Mesodermal cell (in vitro differentiated cells): ENCODE measurements at regions not wholly inside any gene's neighbourhood (a gene's known extent, or its start where the extent isn't known, plus 50 kb on each side); places are given as distances from the start of the nearest gene placed in this dataset.

Experiments
- H3K27ac ChIP-seq: 2 replicates; pipeline ENCODE4 v1.7.0; 2013; ENCODE audit warnings: mild to moderate bottlenecking, low read depth, low read length, moderate library complexity; ENCODE audit not compliant: severe bottlenecking
- H3K36me3 ChIP-seq: 2 replicates; pipeline ENCODE4 v1.7.1; 2013; ENCODE audit warnings: mild to moderate bottlenecking, low read length, moderate library complexity; ENCODE audit not compliant: control insufficient read depth, insufficient read depth
- H3K4me1 ChIP-seq: one replicate; pipeline ENCODE4 v1.7.1; 2013; ENCODE audit warnings: mild to moderate bottlenecking, low read length; ENCODE audit not compliant: insufficient read depth, control insufficient read depth, poor library complexity, severe bottlenecking
- H3K4me3 ChIP-seq: 2 replicates; pipeline ENCODE4 v1.7.0; 2013; ENCODE audit warnings: low read length, control low read depth, mild to moderate bottlenecking; ENCODE audit not compliant: insufficient read depth, poor library complexity, severe bottlenecking; ENCODE audit errors: extremely low read depth
- H3K9me3 ChIP-seq: 2 replicates; pipeline ENCODE4 v1.7.1; 2013; ENCODE audit warnings: mild to moderate bottlenecking, low read length, moderate library complexity; ENCODE audit not compliant: control insufficient read depth
- WGBS, 2 experiments: methylation state at CpG; one replicate each; pipeline ENCODE4 v1.1.5; 2013; ENCODE audit warnings: missing lambda C conversion rate in 2 of 2; ENCODE audit not compliant: insufficient coverage in 2 of 2; 5-methylcytosine and 5-hydroxymethylcytosine counted together

DNA sequence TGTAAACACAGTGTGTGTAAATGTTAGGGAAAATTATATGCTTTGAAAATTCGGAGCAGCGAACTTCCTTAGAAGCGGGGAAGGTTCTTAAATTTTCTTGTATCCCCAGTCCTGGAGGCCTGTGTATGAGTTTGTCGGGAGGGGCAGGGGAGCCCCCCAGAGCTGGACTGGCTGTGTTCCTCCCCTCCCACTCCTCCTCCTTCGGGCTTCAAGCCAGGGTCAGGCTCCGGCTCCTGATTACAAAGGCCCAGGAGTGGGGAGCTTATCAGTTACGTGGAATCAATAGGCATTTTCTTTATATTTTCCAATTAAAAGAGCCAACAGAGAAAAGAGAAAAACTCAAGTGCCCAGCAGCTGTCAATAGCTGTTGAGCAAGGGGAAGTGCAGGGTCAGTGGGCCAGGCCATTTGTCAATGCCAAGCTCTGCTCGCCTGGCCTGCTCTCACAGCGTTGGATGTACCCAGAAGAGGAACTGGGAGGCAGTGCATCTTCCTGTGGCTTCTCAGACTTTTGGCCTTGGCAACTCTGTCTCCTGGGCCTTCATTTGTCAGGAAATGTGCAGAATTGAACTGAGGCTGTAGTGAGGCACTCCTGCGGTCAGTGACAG is 156.9 kb upstream of the PCBD1 start:
- H3K27ac ChIP-seq: no peak overlapping the region
- H3K4me3 ChIP-seq: no peak overlapping the region
- no peaks in the 10 kb centered on the region for H3K36me3 ChIP-seq
- H3K9me3 ChIP-seq: no peaks in the 10 kb centered on the region
- 94 to 97% methylated on average over 5 to 7 of the region's 10 CpGs for WGBS, 2 experiments
- H3K4me1 ChIP-seq: no peaks in the 10 kb centered on the region

DNA sequence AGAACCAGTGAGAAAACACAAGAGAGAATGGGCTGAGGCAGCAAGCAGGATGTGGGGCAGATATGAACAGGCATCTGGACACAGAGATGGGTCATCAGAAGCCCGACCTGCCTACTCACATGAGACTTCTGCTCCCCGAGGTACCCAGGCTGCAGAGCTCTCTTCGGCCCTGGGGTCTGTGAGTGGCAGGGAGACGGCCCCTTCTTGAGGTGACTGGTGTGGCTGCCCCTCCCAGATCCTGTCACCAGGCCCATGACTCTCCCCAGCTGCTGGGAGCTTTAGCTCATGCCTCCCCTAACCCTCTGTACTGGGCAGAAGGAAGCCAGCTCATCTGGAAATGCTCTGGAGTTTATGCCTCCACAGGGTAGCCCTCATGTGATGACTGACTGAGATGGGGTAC is 157.6 kb upstream of the PCBD1 start:
- Histone ChIP-seq H3K4me1 (no peaks in the 10 kb centered on the region), H3K9me3 (no peaks in the 10 kb centered on the region), H3K4me3 (no peak overlapping the region), H3K27ac (no peak overlapping the region), H3K36me3 (no peaks in the 10 kb centered on the region)
- 83 to 89% methylated on average over 2 to 4 of the region's 4 CpGs for WGBS, 2 experiments

DNA sequence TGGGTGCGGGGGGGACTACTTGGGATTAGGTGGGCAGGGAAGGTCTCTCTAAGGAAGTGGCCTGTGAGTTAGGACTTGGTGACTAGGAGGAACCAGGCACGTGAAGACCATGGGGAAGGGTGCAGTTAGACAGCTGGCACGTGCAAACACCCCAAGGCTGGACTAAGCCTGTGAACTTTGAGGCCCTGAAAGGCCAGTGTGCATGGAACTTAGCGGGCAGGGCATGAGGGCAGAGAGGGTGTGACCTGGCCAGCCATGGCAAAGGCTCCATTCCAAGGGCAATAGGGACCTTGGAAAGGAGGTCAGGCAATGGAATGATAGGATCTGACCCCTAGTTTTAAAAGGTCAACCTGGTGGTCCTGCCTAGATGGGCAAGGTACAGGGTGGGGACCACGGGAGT is 158.4 kb upstream of the PCBD1 start:
- Histone ChIP-seq H3K4me1 (no peaks in the 10 kb centered on the region), H3K9me3 (no peaks in the 10 kb centered on the region), H3K4me3 (no peak overlapping the region), H3K36me3 (no peaks in the 10 kb centered on the region), H3K27ac (no peak overlapping the region)
- WGBS, 2 experiments: 87 to 89% methylated on average over 4 to 5 of the region's 5 CpGs

DNA sequence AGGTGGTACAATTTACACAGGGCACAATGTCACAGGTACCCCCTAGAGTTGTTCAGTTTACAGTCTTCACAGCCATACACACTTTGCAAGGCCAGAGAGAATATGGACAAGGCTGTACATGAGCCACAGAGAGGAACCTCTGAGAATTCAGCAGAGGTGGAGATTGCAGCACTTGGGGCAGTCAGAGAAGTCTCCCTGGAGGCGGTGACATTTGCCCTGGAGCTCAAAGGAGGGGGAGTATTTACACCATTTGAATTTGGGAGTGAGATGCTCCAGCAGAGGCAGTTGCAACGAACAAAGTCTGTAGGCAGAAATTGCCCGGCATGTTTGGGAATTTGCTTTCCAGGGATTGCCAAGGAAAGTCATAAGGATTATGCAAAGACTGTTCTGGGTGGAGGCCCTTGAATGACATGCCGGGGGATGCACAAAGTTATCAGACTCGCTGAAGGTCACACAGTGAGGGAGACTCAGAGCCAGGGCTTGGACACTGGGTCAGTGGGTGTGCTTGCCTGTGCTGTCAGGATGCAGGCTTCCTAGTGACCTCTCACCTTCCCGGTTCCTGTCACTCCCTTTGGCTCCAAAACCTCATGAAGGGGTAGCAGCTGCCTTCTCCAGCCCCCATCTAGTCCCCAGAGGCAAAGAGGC is 160.7 kb upstream of the PCBD1 start:
- WGBS, 2 experiments: 87 to 91% methylated on average over 6 of the region's 6 CpGs
- Histone ChIP-seq H3K36me3 (no peaks in the 10 kb centered on the region), H3K9me3 (no peaks in the 10 kb centered on the region), H3K27ac (no peak overlapping the region), H3K4me3 (no peak overlapping the region), H3K4me1 (no peaks in the 10 kb centered on the region)

DNA sequence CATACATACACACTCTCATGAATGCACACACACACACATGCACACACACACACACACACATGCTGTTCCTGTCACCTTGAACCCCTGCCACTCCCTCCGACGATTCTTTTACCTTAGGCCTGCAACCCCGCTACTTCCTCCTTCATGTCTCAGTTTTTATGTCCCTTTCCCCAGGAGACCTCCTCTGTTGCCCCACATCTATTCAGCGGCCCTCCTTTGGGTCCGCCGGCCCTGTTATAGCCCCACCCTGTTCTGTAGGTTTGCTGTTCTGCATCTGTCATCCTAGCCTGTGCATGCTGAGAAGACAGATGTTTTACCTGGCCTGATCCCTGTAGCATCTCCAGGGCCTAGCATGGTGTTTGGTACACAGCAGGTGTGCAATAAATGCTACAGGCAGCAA is 161.6 kb upstream of the PCBD1 start:
- Histone ChIP-seq H3K4me3 (no peak overlapping the region), H3K4me1 (no peaks in the 10 kb centered on the region), H3K9me3 (no peaks in the 10 kb centered on the region), H3K27ac (no peak overlapping the region), H3K36me3 (no peaks in the 10 kb centered on the region)
- 89 to 92% methylated on average over 3 to 6 of the region's 6 CpGs for WGBS, 2 experiments

DNA sequence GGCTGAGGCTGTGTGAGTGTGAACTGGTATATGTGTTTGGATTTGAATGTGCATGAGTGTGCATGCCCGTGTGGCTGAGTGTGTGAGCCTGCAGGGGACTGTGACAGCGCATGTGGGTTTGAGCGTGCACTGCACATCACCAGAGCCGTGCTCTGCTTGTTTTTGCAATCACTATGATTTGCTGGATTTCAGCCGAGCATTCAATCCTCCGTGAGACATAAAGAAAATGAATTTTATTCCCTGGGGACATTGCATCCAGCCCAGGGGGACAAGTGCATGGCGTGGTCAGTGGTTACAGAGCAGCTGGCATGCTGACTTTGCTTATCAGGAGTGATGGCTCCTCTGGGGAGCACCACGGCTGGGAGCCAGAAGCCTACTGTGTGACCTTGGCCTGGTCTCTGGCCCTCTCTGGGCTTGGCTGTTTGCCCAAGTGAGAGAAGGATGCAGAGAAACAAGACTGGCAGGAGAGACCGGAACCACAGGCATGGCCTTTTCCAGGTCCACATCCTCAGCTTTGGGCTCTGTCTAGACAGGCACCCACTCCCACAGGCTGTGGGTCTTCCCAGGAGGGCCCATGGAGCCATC is 160.2 kb upstream of the UNC5B start:
- Histone ChIP-seq H3K27ac (no peak overlapping the region), H3K4me3 (no peak overlapping the region), H3K9me3 (no peaks in the 10 kb centered on the region), H3K36me3 (no peaks in the 10 kb centered on the region), H3K4me1 (no peaks in the 10 kb centered on the region)
- WGBS, 2 experiments: 92 to 94% methylated on average over 7 to 8 of the region's 9 CpGs

DNA sequence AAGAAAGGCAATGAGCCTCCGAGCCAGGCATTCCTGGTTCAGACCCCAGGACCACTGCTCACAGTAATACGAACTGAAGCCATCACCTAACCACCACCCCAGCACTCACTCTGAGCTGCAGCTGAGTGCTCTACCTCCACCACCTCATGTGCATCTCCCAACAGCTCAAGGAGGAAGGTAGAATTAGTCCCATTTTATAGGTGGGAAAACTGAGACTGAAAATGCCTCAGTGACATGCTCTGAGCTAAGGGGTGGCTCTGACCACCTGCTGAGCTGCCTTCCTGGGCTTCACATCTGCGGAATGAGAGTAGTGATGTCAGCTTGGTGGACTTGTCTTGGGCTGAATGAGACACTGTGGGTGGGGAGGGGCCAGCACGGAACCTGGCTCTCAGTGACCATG is 159.7 kb upstream of the UNC5B start:
- no peaks in the 10 kb centered on the region for H3K9me3 ChIP-seq
- H3K4me3 ChIP-seq: no peak overlapping the region
- no peaks in the 10 kb centered on the region for H3K4me1 ChIP-seq
- no peak overlapping the region for H3K27ac ChIP-seq
- no peaks in the 10 kb centered on the region for H3K36me3 ChIP-seq
- WGBS, 2 experiments: 80 to 100% methylated on average over 1 to 3 of the region's 4 CpGs

DNA sequence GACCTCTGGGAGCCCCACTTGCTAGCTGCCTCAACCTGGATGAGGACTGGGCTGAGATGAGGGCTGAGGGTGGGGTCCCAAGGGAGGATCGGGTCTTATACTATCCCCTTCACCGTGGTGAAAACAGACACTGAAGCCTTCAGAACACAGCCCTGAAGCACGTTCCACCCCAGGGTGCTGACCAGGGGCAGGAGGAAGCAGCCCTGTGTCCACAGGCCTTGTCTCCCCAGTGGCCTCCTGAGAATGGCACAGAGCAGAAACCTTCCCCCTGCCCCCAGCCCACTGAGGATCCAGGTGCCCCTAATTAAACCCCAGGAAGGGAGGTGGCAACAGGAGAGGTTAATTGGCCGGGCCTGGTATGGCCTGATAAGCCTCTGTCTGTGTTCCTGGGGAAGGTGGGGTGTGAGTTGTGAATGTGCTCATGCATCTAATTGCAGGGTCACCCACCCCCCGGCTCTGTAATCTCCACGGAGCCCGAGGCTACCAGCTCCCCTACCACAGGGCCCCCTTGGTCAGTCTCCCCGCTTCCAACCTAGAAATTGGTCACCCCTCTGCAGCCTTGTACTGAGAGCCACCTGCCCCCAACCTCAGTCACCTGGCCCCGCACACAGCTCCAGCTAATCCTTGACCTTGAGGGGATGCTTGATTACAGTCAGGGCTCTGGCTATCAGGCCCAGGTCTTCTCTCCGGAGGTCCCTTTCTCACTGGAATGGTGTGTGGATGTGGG is 159.0 kb upstream of the UNC5B start:
- 85 to 89% methylated on average over 5 to 8 of the region's 10 CpGs for WGBS, 2 experiments
- no peaks in the 10 kb centered on the region for H3K36me3 ChIP-seq
- no peaks in the 10 kb centered on the region for H3K4me1 ChIP-seq

DNA sequence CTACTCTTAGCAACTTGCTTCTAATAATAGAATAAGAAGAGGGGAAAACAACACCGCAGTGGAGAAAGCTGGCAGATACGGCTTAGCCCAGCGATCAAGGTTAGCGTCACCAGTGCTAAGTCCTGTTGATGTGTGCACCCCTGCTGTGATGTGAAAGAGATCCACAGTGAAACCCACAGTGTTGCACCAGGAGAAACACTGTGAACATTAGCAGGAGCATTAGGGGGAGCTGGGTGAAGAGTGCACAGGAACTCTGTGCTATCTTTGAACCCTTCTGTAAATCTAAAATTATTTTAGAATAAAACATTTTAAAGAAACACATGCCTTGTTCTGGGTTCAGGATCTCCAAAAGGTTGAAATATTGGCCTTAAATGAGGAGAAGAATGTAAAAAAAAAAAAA is 154.1 kb upstream of the UNC5B start:
- no peak overlapping the region for H3K27ac ChIP-seq
- WGBS, 2 experiments: 87 to 89% methylated on average over 3 to 4 of the region's 4 CpGs

More for the DNA sequence above, 159.0 kb upstream of the UNC5B start:
- no peak overlapping the region for H3K4me3 ChIP-seq
- no peaks in the 10 kb centered on the region for H3K9me3 ChIP-seq
- H3K27ac ChIP-seq: no peak overlapping the region

DNA sequence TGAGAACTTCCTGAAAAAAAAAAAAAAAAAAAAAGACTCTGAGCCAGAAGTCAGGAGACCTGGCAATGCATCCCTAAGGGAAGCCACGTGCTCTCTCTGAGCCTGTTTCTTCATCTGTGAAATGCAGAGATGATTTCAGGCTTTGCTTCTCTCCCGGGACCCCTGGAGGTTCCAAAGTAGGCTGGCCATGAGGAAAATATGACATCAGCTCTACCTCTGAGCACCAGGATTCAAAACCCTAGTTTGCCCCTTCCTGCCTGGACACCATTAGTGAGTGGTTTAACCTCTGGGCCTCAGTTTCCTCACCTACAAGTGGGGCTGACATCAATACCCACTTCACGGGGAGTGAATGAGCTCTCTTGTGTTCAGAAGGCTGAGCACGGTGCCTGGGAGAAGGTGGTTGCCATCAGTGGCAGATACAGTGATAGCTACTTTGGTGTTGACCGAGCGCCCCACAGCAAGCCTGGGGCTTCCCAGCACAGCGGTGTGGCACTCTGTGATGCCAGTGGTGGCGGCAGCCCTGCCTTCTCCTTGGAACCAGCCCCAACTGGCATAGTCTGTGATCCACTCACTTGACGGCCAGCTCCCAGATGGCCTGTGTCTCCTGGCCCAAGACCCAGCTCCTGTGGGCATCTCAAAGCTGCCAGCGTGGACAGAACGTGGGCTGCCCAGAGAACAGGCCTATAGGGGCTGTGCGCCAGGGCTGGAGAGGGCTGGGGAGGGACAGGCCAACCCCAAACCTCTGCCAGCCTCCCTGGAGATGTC is 153.1 kb upstream of the UNC5B start:
- no peak overlapping the region for H3K4me3 ChIP-seq
- H3K9me3 ChIP-seq: no peaks in the 10 kb centered on the region
- no peaks in the 10 kb centered on the region for H3K36me3 ChIP-seq
- no peak overlapping the region for H3K27ac ChIP-seq
- H3K4me1 ChIP-seq: peaks cover 15% of the 10 kb centered on the region
- 95 to 98% methylated on average over 8 to 11 of the region's 12 CpGs for WGBS, 2 experiments

More for the DNA sequence above, 154.1 kb upstream of the UNC5B start:
- H3K4me1 ChIP-seq: peaks cover 12% of the 10 kb centered on the region
- H3K4me3 ChIP-seq: no peak overlapping the region
- no peaks in the 10 kb centered on the region for H3K36me3 ChIP-seq
- no peaks in the 10 kb centered on the region for H3K9me3 ChIP-seq
